ENCODE measurements at regions not wholly inside any gene's neighbourhood (a gene's known extent, or its start where the extent isn't known, plus 50 kb on each side); places are given as distances from the start of the nearest gene placed in this dataset.

DNA sequence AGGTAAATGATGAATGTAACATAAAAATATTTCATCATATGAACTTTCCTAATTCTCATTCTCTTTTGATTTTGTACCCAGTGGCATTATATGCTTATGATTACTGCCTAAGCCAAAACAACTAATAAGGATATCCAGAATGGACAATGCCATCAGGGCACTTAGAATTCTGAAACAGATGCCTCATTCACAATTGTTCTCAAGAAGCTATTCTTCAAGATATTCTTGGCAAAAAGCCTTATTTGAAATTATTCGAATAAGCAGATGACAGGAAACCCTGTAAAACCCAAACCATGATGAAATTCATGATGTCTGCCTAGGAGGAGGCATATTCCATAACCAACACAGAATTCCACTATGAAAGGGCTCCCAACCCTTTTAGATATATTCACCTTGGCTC lies 353.2 kb upstream of the TRIB2 start:
- H3K9me3 ChIP-seq: no peaks in the 10 kb centered on the region
- H3K4me3 ChIP-seq: no peak overlapping the region
- H3K4me1 ChIP-seq: no peaks in the 10 kb centered on the region

GRCh38 chr2:12369566-12369965 lies 347.2 kb upstream of the TRIB2 start:
- no peak for TF ChIP-seq CTCF (IDR thresholded peaks at IDR 0.05)
- TF ChIP-seq POLR2A (IDR thresholded peaks at IDR 0.05): no peak
- no peaks in the 10 kb centered on the region for H3K9me3 ChIP-seq
- H3K4me3 ChIP-seq: no peak overlapping the region
- no peaks in the 10 kb centered on the region for H3K4me1 ChIP-seq
- no peak overlapping the region for H3K27ac ChIP-seq
- DNase-seq: no peak
- no peaks in the 10 kb centered on the region for H3K27me3 ChIP-seq
- no peaks in the 10 kb centered on the region for H3K36me3 ChIP-seq

More for the DNA sequence above, 353.2 kb upstream of the TRIB2 start:
- H3K36me3 ChIP-seq: no peaks in the 10 kb centered on the region
- H3K27ac ChIP-seq: no peak overlapping the region
- DNase-seq: no peak
- H3K27me3 ChIP-seq: no peaks in the 10 kb centered on the region
- no peak for TF ChIP-seq POLR2A (IDR thresholded peaks at IDR 0.05)
- TF ChIP-seq CTCF (IDR thresholded peaks at IDR 0.05): no peak

- Histone ChIP-seq H3K4me3 (no peak overlapping the region), H3K36me3 (no peaks in the 10 kb centered on the region), H3K4me1 (no peaks in the 10 kb centered on the region), H3K27me3 (no peaks in the 10 kb centered on the region), H3K9me3 (no peaks in the 10 kb centered on the region), H3K27ac (no peak overlapping the region)
- TF ChIP-seq CTCF (IDR thresholded peaks at IDR 0.05) (no peak), POLR2A (IDR thresholded peaks at IDR 0.05) (no peak)
- no peak for DNase-seq
Measured at GRCh38 chr2:12376025-12376424, 340.7 kb upstream of the TRIB2 start.

GRCh38 chr2:12379143-12379542 lies 337.6 kb upstream of the TRIB2 start:
- H3K36me3 ChIP-seq: no peaks in the 10 kb centered on the region
- H3K27ac ChIP-seq: no peak overlapping the region
- no peaks in the 10 kb centered on the region for H3K9me3 ChIP-seq
- no peaks in the 10 kb centered on the region for H3K4me1 ChIP-seq
- no peak for TF ChIP-seq CTCF (IDR thresholded peaks at IDR 0.05)
- TF ChIP-seq POLR2A (IDR thresholded peaks at IDR 0.05): no peak
- no peak for DNase-seq
- H3K4me3 ChIP-seq: no peak overlapping the region
- H3K27me3 ChIP-seq: no peaks in the 10 kb centered on the region

GRCh38 chr2:12381543-12382325 lies 335.0 kb upstream of the TRIB2 start:
- H3K9me3 ChIP-seq: no peaks in the 10 kb centered on the region
- TF ChIP-seq POLR2A (IDR thresholded peaks at IDR 0.05) (no peak), CTCF (IDR thresholded peaks at IDR 0.05) (no peak)
- DNase-seq: no peak
- H3K27ac ChIP-seq: no peak overlapping the region
- no peaks in the 10 kb centered on the region for H3K4me1 ChIP-seq
- no peaks in the 10 kb centered on the region for H3K36me3 ChIP-seq
- H3K4me3 ChIP-seq: no peak overlapping the region
- H3K27me3 ChIP-seq: no peaks in the 10 kb centered on the region

Data from Peyer's patch (tissue), 4 donors.